GM18873 (cell line): ENCODE measurements at regions not wholly inside any gene's neighbourhood (a gene's known extent, or its start where the extent isn't known, plus 50 kb on each side); places are given as distances from the start of the nearest gene placed in this dataset.

Experiments
- ATAC-seq: cut with Tn5 transposase; IDR thresholded peaks from one replicate; pipeline ENCODE4 v1.9.1; 2021; ENCODE audit warnings: mild to moderate bottlenecking, moderate library complexity, moderate number of reproducible peaks; ENCODE audit not compliant: unreplicated experiment, low FRiP score

- no peak for ATAC-seq
Measured at GRCh38 chr1:71269179-71269578, 188.3 kb upstream of the ZRANB2 start.

DNA sequence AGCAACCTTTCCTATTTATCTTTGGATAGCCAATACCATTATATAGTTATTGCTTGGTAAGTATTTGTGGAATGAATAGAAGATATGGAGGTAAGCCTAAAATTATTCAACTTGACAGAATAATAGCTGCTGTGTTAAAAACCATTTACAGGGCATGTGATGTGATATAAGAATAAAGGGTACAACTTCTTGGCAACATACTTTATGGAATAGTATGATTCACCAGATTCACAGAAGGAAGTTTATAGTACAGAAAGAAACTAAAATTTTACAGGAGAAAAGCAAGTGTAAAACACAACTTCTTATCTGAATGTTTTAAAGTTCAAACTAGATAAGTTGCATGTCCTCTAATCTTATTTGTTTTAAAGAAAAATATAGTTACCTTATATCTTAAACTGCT, 186.4 kb upstream of the ZRANB2 start:
- no peak for ATAC-seq

DNA sequence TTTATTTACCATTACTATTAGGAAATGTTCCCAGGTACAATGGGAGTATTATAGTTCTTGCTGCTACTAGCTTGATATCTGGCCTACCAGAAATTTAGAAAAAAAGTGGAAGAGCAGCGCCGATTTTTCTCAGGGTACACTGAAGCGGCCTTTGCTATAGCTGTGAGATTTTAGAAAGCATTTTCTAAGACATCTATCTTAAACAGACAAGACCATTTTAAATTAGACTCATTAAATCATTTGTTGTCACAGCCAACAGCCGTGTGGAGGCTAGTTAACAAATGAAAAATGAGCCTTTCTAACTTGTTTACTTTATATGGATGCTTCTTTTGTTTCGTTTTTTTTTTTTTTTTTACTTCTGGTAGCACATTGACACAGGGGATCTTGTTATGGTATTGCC, 183.2 kb upstream of the ZRANB2 start:
- ATAC-seq = no peak

GRCh38 chr1:71262970-71263369, 182.1 kb upstream of the ZRANB2 start:
- ATAC-seq = no peak

DNA sequence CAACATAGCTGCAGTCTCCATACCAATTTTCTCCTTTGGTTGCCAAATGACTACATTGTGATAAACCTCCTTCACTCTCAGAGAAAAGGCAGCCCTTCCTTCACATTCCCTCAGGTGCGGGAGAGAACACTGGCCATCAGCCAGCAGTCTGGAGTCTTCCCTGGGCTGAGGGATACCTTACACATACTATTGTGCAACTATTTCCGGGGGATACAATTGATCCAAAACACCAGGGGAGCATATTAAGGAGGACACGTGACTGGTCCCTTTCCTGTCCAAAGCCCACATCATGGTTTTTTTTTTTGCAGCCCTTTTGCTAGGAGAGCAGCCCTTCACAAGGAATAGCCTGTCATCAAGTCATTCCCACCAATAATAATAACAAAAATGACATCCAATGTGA, 172.1 kb upstream of the ZRANB2 start:
- ATAC-seq = no peak

DNA sequence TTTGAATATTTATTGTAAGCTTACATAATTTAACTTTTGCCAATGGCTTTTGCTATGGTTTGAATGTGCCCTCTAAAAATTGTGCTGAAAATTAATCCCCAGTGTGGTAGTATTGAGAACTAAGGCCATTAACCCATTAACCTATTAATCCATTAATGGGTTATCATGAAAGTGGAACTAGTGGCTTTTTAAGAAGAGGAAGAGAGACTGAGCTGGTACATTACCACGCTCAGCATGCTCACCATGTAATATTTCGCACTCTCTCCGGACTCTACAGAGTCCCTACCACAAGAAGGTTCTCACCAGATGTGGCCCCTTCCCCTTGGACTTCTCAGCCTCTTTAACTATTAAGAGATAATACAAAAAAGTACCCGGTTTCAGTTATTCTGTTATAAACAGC, 164.4 kb upstream of the ZRANB2 start:
- no peak for ATAC-seq

- no peak for ATAC-seq
Measured at GRCh38 chr1:71242239-71242638, 161.4 kb upstream of the ZRANB2 start.

- no peak for ATAC-seq
Measured at GRCh38 chr1:71240656-71241055, 159.8 kb upstream of the ZRANB2 start.

DNA sequence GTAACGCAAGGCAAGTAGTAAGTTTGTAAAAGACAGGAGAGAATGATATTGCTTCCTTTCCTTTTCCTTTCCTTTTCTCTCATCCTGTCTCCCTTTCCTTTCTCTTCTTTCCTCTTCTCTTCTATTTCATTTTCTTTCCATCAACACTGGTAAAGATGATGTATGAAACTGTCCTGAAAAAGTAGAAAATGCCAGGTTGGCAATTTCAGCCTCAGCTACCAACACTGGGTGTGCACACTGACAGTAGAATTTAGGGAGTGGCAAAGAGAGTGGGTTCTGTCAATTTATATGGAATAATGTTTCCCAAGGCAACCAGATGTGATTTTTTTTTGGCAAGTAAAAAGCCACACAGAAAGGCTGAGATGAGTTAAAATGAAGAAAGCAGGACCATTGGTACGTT, 155.7 kb upstream of the ZRANB2 start:
- ATAC-seq = no peak

DNA sequence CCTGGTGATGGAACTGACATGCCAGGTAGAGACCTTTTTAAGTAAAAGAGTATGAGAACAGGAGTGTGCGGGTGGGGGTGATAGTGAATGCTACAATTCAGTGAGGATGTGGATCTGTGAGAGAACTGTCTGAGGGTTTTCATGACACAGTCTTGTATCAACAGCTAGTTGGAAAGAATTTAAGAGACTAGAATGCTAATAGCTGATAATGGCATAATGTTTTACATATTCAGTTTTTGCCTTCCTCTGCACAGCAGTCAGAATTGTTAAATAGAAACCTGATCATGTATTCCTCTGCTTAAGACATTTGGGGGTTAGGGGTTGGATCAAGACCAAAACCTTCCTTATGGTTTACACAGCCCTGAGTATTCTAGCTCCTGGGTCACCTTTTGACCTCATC, 152.8 kb upstream of the ZRANB2 start:
- ATAC-seq = no peak

DNA sequence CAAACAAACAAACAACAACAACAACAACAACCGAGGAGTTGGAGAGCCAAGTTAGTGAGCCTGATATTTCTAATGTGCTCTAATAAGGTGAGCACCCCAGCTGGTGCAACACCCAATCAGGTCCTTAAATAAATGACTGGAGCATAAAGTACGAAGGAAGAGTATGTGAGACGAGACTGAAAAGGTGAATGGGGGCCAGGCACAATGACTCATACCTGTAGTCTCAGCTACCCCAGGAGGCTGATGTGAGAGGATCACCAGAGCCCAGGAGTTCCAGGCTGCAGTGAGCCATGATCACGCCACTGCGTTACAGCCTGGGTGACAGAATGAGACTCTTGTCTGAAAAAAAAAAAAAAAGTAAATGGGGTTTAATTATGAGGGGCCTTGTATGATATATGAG, 152.0 kb upstream of the ZRANB2 start:
- no peak for ATAC-seq

DNA sequence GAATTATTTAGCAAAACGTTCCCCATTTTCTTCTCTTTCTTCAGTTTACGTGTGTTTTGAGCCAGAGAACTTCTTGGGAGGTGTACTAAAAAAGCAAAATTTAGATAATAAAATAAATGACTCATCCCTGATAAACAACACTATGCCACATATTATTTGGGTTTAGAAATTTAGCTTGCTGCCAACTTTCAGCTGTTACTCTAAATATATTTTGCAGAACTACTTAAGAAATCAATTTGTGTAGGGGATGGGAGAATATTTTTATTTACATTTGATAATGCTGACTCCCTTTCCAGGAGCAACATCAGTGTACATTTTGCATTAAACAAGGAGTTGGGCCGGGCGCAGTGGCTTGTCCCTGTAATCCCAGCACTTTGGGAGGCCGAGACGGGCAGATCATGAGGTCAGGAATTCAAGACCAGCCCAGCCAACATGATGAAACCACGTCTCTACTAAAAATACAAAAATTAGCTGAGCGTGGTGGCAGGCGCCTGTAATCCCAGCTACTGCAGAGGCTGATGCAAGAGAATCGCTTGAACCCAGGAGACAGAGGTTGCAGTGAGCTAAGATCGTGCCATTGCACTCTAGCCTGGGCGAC, 151.4 kb upstream of the ZRANB2 start:
- no peak for ATAC-seq

DNA sequence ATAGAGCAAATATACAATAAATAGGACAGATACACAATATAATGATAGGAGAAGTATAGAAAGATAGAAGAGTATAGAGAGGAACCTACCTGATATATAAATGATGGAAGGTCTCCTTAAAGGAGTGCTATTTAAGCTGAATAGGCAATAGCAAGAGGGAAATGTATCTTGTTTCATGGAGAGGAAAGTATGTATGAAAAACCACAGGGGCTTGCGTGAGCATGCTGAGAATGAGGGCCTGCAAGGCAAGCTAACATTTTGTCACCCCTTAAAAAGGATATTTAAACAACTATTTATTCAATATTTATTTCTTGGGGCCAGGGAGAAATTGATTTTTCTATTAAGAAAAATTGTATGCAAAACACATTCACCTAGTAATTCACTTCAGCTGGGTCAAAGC, 150.9 kb upstream of the ZRANB2 start:
- no peak for ATAC-seq

DNA sequence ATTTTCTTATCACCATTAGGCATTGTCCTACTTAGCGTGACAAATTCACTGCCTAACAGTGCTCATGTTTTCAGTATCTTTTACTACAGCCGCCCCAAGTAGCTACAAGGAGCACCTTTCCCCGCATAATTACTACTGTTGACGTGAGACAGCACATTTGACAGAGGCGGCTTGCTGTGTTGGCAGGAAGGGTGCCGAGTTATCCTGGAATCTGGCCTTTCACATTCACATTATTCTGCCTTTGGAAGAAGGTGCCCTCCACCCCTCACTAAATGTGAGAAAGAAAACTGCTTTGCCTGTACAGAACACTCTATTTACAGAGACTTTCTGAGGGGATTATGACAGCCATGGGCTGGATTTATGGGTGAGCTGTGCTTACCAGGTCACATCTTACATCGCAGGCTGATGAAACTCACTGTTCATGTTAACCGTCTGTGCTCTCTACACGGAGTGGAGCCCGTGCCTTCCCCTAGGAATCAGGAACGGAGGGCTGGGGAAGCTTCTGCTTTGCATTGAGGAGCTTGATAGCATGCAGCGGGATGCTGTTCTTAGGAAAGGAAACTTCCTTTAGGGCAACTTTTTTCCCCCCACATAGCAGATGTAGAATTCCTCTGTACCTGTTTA, 148.0 kb upstream of the ZRANB2 start:
- no peak for ATAC-seq

DNA sequence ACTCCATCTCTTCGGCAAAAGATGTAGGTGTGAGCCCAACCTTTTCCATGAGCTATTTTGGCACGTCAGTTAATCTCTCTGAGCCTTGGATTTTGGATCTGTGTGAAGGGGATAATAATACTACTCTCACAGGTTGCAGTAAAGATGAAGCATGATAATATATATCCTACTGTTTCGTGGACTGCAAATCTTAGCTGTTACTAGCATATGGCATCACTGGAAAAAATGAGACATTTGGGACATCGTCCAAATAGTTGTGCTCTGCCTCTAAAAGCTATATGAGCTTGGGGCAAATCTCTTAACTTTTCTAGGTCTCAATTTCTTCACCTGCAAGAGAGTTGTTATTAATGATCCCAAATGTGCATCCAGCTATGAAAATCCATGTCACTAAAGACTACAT, 147.4 kb upstream of the ZRANB2 start:
- no peak for ATAC-seq

DNA sequence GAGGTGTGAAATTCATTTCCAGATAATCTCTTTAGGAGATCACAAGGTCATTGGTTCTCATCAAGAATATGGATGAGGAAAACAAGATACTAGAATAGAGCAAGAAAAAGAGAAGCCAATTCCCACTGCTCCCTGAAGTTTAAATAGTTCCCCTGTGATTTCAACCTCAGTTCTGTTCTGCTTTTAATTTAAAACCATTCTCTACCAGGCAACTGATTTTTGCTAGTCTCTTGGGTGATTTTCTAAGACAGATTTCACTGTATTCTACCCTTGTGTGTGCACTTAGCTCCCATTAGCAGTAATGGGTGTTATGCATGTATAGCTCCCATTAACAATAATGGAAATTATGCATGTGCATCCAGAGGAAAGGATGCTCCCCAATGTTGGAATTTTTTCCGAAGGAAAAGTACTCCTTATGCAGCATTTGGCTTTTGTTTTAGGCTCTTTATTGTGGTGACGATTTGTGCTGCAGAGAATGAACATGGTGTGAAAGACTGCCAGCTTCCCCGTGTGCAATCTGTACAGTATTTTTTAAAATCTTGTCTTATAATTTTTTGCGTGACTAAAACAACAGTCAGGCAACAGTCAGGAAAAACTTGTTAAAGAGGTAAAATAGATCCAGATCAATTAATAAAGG, 144.0 kb upstream of the ZRANB2 start:
- no peak for ATAC-seq

DNA sequence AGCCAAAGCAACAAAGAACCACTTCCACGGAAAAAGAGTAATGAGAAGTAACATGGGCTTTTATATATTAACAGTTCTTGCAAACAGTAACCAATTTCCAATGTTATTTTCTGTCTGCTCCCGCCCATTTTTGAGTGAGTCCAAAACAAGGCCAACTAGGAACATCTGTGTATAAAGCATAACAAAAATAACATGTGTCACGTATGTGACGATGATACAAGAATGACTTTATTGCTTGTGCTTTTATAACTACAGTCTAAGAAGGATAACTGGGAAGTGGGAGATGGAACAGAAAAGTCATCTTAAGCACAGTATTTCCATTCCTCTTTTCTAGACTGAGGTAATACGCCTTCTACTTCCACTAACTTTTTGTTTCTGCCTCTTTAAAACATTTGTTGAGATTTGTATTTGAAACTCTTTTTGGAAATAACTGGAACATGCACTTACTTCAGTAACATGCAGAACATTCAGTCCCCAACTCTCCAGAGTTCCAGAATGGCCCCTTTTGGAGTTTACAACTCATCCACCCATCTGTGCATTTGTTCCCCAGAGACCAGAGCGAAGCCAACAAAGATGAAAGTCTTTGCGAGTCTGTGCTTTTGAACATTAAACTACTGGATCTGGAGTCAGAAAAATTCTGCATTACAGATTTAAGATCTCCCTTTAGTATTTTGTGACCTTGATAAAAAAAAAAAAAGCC, 143.0 kb upstream of the ZRANB2 start:
- no peak for ATAC-seq

- ATAC-seq = no peak
Measured at GRCh38 chr1:71222668-71223067, 141.8 kb upstream of the ZRANB2 start.

GRCh38 chr1:71210718-71211117, 129.9 kb upstream of the ZRANB2 start:
- no peak for ATAC-seq

DNA sequence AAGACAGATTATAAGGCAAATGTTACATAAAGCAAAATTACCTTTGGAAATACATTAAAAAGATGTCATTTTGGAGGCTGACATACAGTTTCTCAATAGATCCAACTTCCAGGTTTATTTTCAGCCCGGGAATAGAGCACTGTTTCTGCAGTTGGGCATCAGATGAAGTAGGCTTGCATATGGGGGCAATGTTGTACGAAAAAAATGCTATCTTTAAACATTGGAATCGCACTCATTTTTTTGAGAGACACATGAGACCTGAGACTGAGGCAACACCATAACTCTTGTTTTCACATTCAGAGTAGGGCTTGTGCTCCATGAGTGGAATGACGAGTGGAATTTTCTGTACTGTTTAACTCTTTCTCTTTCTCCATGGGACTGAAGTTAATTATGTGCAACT, 122.4 kb upstream of the ZRANB2 start:
- no peak for ATAC-seq

DNA sequence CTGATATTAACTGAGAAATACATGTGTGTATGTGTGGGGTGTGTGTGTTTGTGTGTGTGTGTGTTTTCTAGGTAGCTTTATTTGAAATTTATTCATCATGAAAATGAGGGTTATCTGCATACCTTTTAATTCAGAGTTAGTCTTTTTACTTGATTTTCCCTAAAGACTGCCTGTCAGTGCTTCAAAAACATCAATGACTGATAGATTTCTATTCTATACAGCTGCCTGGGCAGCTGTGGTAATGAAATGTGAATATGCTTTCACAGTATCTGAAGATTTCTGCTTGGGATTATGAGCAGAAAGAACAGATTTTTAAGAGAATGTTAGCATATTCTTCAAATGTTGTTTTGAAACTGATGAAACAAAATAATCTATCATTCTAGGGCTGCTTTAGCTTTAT, 119.7 kb upstream of the ZRANB2 start:
- ATAC-seq = no peak

- no peak for ATAC-seq
Measured at GRCh38 chr1:71196685-71197084, 115.8 kb upstream of the ZRANB2 start.
